ENCODE measurements at regions not wholly inside any gene's neighbourhood (a gene's known extent, or its start where the extent isn't known, plus 50 kb on each side); places are given as distances from the start of the nearest gene placed in this dataset.

GRCh38 chr3:120512655-120513054 is 61.9 kb upstream of the FSTL1 start:
- Mint-ChIP-seq H3K9me3 (peaks cover 0 to 3% (median 2%) of the 10 kb centered on the region in 7 donors), H3K4me3 (no peak overlapping the region), H3K4me1 (no peaks in the 10 kb centered on the region), H3K27ac (no peak overlapping the region), H3K36me3 (no peaks in the 10 kb centered on the region), H3K27me3 (peaks cover 18% of the 10 kb centered on the region)
- H3K27me3 ChIP-seq (ENCODE audit: control insufficient read depth, insufficient read depth, low read length): peaks cover 6% of the 10 kb centered on the region
- H3K9me3 ChIP-seq (ENCODE audit: control insufficient read depth in 2 of 2, low read length in 2 of 2): peaks cover 0 to 5% of the 10 kb centered on the region in 2 experiments
- H3K4me1 ChIP-seq (ENCODE audit: control insufficient read depth, insufficient read depth, low read length, poor library complexity, severe bottlenecking): no peaks in the 10 kb centered on the region
- H3K4me3 ChIP-seq (ENCODE audit: low read depth, low read length): no peak overlapping the region
- H3K27ac ChIP-seq (ENCODE audit: insufficient read depth, low read length, poor library complexity, severe bottlenecking): no peak overlapping the region
- no peaks in the 10 kb centered on the region for H3K36me3 ChIP-seq (ENCODE audit: control insufficient read depth, insufficient read depth, low read length)
- DNase-seq: no peak
- no peak for ATAC-seq (ENCODE audit: low read depth in 2 of 2)

GRCh38 chr3:120506828-120507774 is 56.3 kb upstream of the FSTL1 start:
- Mint-ChIP-seq H3K36me3 (no peaks in the 10 kb centered on the region), H3K27ac (no peak overlapping the region), H3K27me3 (peaks cover 25% of the 10 kb centered on the region), H3K4me1 (no peaks in the 10 kb centered on the region), H3K9me3 (peaks cover 0 to 3% (median 2%) of the 10 kb centered on the region in 7 donors), H3K4me3 (peak overlapping the region in 1 of 4 donors; percentile 49)
- Histone ChIP-seq H3K27me3 (ENCODE audit: control insufficient read depth, insufficient read depth, low read length) (peaks cover 3% of the 10 kb centered on the region), H3K9me3 (ENCODE audit: control insufficient read depth in 2 of 2, low read length in 2 of 2) (peaks cover 0 to 5% of the 10 kb centered on the region in 2 experiments), H3K36me3 (ENCODE audit: control insufficient read depth, insufficient read depth, low read length) (no peaks in the 10 kb centered on the region), H3K4me3 (ENCODE audit: low read depth, low read length) (no peak overlapping the region), H3K27ac (ENCODE audit: insufficient read depth, low read length, poor library complexity, severe bottlenecking) (no peak overlapping the region), H3K4me1 (ENCODE audit: control insufficient read depth, insufficient read depth, low read length, poor library complexity, severe bottlenecking) (no peaks in the 10 kb centered on the region)
- ATAC-seq (ENCODE audit: low read depth in 2 of 2): no peak
- DNase-seq: peak in 1 of 3 donors; percentile 19

- Histone ChIP-seq H3K9me3 (ENCODE audit: control insufficient read depth in 2 of 2, low read length in 2 of 2) (peaks cover 0 to 5% of the 10 kb centered on the region in 2 experiments), H3K36me3 (ENCODE audit: control insufficient read depth, insufficient read depth, low read length) (no peaks in the 10 kb centered on the region), H3K27ac (ENCODE audit: insufficient read depth, low read length, poor library complexity, severe bottlenecking) (no peak overlapping the region), H3K27me3 (ENCODE audit: control insufficient read depth, insufficient read depth, low read length) (peaks cover 3% of the 10 kb centered on the region), H3K4me1 (ENCODE audit: control insufficient read depth, insufficient read depth, low read length, poor library complexity, severe bottlenecking) (no peaks in the 10 kb centered on the region), H3K4me3 (ENCODE audit: low read depth, low read length) (no peak overlapping the region)
- Mint-ChIP-seq H3K27ac (no peak overlapping the region), H3K27me3 (peaks cover 25% of the 10 kb centered on the region), H3K4me3 (no peak overlapping the region), H3K4me1 (no peaks in the 10 kb centered on the region), H3K36me3 (no peaks in the 10 kb centered on the region), H3K9me3 (peaks cover 0 to 3% (median 2%) of the 10 kb centered on the region in 7 donors)
- ATAC-seq (ENCODE audit: low read depth in 2 of 2) (no peak), DNase-seq (no peak)
These were observed 55.5 kb upstream of the FSTL1 start for GRCh38 chr3:120506076-120506827.

GRCh38 chr3:120503727-120504616 is 53.2 kb upstream of the FSTL1 start:
- Mint-ChIP-seq H3K36me3 (no peaks in the 10 kb centered on the region), H3K27me3 (peaks cover 21% of the 10 kb centered on the region), H3K9me3 (peaks cover 0 to 1% (median 0%) of the 10 kb centered on the region in 7 donors), H3K4me1 (no peaks in the 10 kb centered on the region), H3K27ac (no peak overlapping the region), H3K4me3 (no peak overlapping the region)
- Histone ChIP-seq H3K4me3 (ENCODE audit: low read depth, low read length) (no peak overlapping the region), H3K9me3 (ENCODE audit: control insufficient read depth in 2 of 2, low read length in 2 of 2) (no peaks in the 10 kb centered on the region), H3K27ac (ENCODE audit: insufficient read depth, low read length, poor library complexity, severe bottlenecking) (no peak overlapping the region), H3K36me3 (ENCODE audit: control insufficient read depth, insufficient read depth, low read length) (no peaks in the 10 kb centered on the region), H3K4me1 (ENCODE audit: control insufficient read depth, insufficient read depth, low read length, poor library complexity, severe bottlenecking) (no peaks in the 10 kb centered on the region), H3K27me3 (ENCODE audit: control insufficient read depth, insufficient read depth, low read length) (peaks cover 3% of the 10 kb centered on the region)
- DNase-seq (no peak), ATAC-seq (ENCODE audit: low read depth in 2 of 2) (no peak)

GRCh38 chr3:120502116-120502515 is 51.3 kb upstream of the FSTL1 start:
- DNase-seq: no peak
- Mint-ChIP-seq H3K4me1 (no peaks in the 10 kb centered on the region), H3K27ac (no peak overlapping the region), H3K4me3 (no peak overlapping the region), H3K36me3 (no peaks in the 10 kb centered on the region), H3K9me3 (peaks cover 0 to 1% (median 0%) of the 10 kb centered on the region in 7 donors), H3K27me3 (peaks cover 12% of the 10 kb centered on the region)
- ATAC-seq (ENCODE audit: low read depth in 2 of 2): no peak
- no peaks in the 10 kb centered on the region for H3K36me3 ChIP-seq (ENCODE audit: control insufficient read depth, insufficient read depth, low read length)
- H3K4me1 ChIP-seq (ENCODE audit: control insufficient read depth, insufficient read depth, low read length, poor library complexity, severe bottlenecking): no peaks in the 10 kb centered on the region
- H3K4me3 ChIP-seq (ENCODE audit: low read depth, low read length): no peak overlapping the region
- H3K27me3 ChIP-seq (ENCODE audit: control insufficient read depth, insufficient read depth, low read length): no peaks in the 10 kb centered on the region
- H3K27ac ChIP-seq (ENCODE audit: insufficient read depth, low read length, poor library complexity, severe bottlenecking): no peak overlapping the region
- no peaks in the 10 kb centered on the region for H3K9me3 ChIP-seq (ENCODE audit: control insufficient read depth in 2 of 2, low read length in 2 of 2)
